ENCODE measurements at regions not wholly inside any gene's neighbourhood (a gene's known extent, or its start where the extent isn't known, plus 50 kb on each side); places are given as distances from the start of the nearest gene placed in this dataset.

DNA sequence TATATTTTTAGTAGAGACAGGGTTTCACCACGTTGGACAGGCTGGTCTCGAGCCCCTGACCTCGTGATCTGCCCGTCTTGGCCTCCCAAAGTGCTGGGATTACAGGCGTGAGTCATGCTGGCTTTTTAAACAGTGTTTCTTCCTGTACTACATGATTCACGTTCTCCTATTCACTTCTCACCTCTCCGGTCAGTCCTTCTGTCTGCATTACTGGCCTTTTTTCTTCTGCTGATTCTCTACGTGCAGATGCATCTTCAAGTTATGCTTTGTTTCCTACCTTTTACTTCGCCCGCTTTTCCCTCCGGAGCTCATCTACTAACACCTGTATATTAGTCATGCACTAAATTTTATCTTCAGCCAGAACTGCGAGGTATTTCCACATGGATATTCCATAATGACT lies 296.2 kb upstream of the FLRT2 start:
- no peak for DNase-seq

DNA sequence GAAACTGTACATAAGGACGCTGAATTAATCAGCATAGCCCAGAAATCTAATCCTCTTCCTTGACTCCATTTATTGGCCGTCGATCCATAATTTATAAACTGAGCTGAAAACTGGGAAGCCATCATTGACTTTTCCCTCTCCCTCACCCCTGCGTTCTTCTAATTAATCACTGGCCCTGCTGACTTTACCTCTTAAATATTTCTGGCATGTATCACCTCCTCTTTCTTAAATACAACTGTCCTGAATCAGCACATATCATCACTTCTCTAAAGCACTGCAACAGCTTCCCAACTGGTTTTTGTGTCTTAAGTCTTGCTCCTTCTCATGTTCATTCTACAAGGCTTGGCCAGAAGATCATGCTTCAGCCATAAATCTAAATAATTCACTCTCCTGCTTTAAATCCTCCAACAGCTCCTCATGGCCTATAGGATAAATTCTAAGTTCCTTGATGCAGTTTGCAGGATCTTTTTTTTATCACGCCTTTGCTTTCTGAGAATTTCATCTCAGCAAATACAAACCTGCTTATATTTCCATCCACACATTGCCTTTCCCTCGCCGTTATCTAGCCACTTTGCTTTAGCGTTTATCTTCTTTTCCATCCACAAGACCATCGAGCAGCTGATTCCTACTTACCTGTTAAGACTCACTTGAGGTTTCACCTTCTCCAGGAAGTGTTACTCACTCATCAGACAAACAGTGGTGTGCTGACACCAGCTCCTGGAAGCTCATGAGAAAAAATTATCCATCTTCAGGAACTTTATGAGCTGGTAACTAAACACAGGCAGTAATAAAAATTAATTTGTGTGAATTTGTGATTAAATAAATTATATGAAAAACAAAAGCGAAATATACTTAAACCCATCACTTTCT lies 295.6 kb upstream of the FLRT2 start:
- DNase-seq, result no peak

DNA sequence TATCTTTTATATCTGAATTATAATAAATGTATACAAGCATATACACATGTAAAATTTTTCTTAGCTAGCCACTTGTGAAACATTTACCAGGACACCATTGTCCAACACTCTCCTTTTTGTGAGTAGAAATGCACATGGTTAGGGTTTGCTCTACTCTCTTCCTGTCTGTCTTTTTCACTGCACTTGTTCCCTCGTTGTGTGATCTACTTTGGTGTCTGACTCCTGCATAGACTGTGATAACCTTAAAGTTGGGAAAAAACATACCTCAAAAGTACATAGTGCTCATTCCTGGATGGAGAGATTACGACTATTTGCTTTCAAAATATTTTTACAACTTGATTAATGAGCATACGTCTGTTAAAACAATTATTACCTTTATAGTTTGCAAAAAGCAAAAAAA lies 294.1 kb upstream of the FLRT2 start:
- DNase-seq, result no peak

DNA sequence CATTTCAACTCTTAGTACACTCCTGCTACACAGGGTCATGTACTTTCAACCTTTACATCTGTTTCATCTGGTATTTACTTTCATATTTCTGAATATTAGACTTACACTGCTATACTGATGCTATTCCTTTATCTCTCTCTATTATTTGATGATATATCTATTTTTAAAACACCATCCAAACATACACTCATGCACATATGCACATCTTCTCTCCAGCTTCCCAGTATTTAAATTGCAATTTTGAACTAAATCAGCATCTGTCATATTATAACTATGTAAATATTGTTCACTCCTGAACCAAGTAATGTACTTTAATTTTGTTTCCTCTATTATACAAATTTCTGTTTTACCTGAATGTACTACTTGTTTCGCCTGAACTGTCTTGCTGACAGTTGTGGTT lies 293.6 kb upstream of the FLRT2 start:
- peak; percentile 16 to 26 for DNase-seq

DNA sequence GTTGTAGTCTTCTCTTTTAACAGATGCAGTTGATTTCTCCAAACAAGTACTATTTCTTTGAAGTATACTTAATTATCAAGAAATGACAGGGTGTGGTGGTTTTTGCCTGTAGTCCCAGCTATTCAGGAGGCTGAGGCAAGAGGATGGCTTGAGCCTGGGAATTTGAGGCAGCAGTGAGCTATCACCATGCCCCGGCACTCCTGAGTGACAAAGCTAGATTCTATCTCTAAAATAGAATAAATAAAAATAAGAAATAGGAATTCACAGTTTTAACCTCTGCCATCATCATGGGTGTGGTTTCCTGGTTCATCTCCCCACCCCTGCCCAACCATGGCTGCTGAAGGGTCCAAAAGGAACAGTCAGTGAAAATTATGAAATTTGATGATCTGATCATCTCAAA lies 290.2 kb upstream of the FLRT2 start:
- no peak for DNase-seq

DNA sequence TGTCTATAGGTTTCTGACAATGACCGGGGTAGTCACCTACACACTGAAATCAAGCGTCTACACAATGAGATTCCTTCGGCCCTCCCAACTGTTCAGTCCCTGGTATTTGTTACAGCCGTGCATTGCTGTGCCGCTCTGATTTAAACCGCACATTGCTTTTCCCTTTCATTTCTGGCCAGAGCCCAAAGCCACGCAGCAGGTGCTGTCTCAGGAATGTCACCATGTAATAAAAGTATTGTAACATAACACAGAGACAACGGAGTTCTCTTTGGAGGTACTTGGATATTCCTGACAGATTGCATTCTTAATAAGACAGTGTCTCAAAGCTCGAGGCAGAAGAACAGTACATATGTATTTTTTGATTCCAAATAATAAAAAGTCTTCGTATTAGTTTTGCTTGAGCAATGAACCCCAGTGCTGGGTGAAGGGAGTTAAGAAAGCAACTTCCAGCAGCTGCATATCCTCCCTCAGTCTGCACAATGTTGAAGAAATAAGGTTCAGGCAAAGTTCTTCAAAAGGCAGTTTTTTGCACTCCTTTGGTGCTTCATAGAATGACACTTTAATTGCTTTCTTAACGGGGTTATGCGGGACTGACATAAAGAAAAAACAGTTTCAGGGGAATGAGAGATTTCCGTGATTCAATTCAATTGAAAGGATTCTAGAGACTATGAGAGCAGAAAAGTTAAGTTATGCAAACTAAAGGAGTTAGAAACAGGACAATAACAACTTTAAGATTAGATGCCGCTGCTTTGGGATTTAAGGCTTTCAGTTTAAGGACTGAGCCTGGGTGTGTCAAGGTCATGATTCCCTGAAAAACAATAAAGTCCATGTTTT lies 288.7 kb upstream of the FLRT2 start:
- DNase-seq, result no peak

DNA sequence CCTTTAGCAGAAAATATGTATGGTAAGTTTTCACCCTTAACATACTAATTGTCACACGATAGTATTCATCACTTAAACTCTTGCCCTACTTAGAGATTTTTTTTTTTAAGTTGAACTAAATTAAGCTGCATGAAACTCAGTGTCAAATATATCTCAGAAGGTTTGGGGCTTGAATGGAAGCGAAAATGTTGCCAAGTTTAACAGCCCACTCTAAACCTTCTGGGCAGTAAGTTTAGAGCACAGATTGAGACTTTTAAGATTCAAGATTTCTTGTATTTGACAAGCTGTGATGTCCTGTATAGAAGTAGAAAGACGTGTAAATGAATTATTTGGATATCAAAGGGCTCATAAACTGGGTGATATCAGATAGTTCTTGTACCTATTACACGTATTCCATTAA lies 287.3 kb upstream of the FLRT2 start:
- no peak for DNase-seq

DNA sequence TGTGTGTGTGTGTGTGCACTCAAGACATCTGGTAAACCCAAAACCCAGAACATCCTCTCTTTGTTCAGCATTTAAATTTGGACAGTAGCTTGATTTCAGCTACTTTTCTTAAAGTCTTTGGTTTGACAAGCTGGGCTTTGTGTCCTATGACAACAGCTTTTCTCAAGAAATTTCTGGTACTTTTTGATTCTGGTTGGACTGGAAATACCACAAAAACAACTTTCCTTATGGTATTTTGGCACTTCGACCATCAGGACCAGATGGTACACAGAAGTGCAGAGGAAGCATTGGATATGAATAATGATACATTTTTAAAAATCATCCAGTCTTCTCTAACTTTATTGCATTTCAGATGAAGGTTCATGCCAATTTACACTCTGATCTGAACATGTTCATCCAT lies 286.6 kb upstream of the FLRT2 start:
- DNase-seq, result no peak

DNA sequence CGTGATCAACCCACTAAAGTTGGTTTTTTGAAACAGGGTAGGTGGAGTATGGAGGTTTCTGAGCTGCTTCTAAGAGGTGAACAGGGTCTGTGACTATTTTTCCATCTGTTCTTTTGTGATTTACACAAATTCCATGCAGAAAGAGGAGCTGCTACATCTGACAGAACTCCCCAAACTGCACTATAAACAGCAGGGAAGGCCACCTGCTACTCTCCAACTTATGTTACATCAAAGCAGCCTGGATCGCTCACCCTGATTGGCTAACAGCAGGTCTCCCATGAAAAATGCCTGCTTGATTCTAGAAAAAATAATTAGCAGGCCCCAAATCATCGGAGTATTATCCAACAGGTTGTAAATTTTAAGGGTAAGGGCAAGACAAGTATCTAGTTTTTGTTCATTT lies 282.9 kb upstream of the FLRT2 start:
- DNase-seq, result no peak

DNA sequence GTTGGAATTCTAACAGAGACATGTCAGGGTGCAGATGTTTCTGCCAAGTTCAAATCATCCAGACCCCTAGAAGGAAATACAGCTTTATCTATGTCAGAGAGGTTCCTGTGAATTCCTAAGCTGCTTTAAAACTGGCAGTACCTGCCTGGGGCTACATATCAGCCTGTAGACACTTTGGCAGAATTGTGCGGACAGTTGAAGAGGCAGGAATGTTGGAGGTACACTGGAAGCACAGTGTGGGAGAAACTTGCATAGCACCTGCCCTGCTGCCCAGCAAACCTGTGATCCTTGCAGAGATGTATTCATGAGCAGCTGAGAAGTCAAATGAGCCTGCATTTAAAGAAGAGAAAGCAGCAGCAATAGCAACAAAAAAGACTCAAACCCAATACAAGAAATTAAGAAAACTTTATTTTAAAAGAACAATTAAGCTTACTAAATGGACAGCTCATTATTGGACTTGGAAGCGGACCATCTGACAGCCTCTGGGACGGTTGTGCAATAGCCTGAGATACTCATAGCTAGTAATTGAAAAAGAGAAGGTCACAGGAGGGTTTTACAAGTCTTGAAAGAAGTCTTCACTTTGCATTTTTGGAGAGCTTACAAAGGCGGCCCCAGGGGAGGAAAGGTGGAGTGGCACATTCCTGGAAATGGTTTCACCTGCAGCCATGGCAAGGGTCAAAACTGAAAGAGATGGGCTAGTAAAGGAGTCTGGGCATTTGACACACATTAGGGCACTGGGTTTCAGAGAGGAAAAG lies 280.9 kb upstream of the FLRT2 start:
- DNase-seq, result peak in 1 of 2 experiments; percentile 34

DNA sequence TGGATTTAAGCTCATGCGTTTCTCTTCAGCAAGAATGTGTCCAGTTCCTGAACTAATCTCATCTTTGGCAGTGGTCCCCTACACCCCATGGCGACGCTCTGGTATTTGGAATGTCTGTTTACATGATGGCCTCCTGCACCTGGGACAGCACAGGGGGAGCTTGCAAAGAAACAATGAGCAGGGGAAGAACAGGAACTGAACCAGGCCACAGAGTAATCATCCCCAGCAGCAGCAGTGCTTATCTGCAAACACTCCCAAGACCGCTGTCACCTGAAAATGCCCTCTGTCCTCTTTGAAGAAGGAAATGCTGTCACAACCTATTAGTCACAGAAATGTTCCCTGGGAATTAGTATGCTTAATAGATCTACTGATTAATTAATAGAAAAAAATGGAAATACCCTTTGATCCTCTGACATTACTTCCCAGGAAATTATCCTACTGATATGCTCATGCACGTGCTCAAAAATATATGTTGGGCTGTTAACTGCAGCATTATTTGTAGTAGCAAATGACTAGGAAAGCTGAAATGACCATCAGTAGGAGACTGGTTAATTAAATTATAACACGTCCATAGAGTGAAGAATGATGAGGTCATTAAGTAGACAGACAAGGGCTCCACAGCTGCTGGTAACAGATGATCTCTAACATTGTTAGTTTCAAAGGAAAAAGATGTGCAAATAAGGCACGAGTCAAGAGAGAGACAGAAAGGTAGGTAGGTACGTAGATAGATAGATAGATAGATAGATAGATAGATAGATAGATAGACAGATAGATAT lies 279.3 kb upstream of the FLRT2 start:
- no peak for DNase-seq

DNA sequence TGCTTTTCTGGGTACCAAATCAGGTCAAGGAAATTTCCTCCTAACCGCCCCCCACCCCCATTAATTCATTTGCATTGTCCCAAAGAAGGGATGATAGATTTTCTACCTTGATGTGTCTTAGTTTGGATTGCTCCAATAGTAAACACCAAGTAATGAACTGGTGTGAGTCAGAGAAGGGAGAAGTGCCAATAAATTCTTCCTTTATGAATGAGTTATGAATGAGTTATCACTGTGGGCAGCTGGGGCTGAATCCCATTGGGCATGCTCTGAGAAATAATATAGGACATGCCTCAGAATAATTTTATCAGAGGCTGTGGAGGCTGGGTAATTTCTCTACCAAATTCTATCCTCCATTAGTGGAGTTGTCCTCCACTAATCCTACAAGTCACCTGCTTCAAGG lies 277.9 kb upstream of the FLRT2 start:
- no peak for DNase-seq

DNA sequence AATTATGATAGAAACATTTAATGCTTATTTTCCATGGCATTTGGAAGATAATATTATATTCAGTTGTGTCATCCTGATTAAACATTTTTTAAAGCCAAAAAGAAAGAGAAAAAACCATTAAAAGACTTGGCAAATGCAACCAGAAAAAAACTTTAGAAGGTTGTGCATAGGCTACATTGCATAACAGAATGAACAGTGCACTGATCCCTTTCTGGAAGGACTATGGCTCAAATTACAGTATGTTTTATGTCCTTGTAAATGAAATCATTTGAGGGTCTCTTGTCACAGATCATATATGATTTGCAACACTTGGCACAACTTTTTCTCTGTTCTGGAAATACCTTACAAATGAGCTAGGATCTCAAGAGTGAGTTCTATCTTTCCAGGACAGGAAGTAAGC lies 275.2 kb upstream of the FLRT2 start:
- DNase-seq, result no peak

DNA sequence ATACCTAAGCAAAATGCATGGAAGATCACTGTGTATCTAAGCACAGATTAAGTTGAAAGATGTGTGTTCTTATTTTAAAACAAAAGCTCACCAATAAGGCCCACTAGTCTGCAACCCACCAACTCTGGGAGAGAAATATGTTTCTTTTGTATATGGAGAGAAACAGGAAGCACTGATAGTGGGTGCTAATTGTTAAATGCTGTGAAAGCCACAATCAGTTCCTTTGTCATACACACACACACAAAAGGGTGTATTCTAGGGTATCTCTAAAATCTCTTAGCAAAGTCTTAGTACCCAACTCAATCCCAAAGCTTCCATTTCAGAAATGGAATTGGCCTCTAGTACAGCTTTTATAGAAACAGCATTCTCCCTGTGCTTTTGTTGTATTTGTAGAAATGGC lies 272.7 kb upstream of the FLRT2 start:
- no peak for DNase-seq

DNA sequence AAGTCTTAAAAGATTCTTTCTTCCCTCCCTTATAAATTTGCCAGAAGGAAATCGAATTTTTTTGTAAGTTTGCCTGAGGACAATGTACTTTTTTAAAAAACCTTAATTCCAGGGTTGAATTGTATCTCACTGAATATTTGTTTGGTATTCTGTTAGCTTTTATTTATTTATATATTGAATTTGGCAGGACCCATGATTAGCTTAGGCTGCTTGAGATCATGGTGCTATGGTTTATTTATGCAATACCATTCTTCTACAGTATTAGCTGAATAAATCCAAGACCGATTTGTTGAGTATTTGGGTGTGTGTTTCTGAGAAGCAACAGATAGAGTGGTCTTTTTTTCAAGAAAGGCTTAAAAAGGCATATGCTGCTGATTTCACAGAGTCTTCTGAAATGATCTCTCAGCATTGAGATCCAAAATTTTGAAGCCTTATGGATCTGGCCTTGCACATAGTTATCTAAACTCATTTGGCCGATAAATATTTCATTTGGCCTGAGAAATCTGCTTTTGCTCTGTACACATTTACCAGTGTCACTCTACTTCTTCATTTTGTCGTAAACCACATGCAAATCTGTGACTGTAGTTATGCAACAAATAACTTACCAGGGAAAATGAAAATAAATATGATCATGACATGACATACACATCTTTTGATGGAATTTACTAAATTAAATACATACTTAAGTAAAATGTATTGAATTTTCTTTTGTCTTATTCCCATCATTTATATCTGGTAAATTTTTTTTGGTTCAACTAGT lies 265.8 kb upstream of the FLRT2 start:
- peak in 1 of 2 experiments; percentile 7 for DNase-seq

DNA sequence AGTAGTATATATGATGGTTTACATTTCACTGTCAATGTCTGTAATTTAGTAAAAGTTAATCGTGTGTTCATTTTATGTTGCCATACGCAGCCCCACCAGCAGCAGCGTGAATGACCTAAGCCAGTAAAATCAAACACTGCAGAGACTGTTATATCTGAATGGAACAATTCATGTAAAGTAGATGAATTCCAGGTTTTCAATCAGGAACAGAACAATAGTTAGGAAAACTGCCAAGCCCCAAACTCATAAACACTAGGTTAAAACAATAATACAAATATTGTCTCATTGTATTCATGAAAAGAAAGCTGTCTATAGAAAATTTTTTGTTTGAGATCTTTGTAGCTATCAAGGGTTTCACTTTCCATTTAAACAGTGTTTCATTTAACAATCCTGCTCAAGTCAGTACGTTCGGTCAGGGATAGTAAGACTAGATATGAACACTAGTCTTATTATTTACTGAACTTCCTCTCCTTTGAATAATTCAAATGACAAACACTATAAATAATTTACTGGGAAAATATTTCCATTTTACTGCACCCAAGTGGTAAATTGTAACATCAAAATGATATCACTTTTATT lies 256.8 kb upstream of the FLRT2 start:
- peak; percentile 39 to 42 for DNase-seq

DNA sequence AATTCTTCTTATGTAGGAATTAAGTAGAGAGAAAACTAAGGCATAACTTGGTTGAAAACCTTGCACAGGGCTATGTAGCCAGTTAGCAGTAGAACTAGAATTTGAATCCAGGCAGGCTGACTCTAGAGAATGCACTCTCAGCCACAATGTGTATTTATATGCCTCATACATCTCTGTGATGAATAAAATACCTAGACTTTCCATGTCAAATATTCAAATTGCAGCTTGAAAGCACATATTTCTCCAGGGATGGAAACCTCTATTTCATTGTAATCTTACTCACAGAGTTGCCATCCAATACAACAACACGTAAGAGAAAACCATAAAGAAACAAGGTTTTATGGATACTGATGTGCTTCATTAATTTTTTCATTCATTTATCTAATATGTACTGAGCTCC lies 256.0 kb upstream of the FLRT2 start:
- DNase-seq, result peak in 1 of 2 experiments; percentile 15

DNA sequence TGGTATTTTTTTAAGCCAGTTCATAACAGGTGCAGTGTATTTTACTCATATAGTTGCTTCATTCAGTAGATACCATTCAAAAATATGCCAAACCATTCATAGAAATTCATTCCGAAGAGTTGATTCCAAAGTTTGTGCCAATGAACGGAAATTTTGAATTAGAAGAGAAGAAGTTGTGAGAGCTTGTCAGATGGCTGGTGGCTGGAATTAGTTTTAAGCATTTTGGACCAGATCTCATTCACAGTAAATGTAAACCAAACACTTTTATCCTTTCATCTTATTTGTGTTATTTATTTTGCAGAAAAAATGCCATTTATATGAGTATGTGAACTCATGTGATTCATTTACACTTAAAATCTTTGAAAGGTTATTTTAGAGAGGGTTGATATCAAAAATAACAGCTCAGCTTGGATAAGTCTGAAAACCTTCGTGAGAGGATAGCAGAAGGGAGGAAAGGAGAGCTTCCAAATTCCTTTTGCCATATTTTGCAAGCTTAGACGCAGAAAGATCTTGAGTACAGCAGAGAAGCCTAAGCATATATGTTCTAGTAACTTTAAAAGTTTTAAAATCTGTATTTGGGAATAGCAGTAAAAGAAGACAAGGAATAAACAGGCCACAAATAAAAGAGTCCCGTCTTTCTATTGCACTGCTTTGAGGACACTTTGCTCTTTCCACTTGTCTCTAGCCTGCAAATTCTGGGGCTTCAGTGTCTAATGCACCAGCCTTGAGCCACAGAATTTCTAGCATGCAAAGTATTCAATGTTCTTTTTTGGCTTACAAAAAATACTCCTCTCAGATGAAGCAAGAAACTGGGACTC lies 253.6 kb upstream of the FLRT2 start:
- DNase-seq, result no peak

DNA sequence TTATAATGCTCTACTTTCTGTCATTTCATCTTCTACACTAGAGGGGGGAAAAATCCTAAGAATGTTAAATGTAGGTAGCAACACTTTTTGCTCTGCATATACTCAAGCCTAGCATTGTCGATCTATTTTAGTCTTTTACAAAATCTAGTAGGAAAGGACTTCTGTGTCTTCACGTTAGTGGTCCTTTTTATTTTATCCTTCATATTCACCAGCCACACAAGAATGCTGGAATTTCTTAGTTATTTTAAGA lies 253.0 kb upstream of the FLRT2 start:
- DNase-seq, result no peak

DNA sequence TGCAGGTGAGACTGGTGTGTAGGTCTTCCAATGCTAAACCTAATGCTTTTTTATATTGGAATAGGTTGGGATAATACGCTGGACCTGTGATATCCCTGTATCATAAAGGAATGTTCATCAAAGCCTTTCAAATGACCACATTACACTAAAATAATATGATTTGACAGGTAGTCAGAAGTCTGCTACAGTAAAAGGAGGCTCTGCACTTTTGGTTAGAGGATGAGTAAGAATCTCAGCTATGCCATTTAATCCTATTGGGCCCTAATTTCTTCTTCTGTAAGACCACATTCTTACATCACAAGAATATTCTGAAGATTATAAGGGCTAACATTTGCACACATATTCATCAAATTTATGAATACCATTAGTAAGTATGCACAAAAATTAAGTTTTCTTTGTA lies 250.5 kb upstream of the FLRT2 start:
- DNase-seq, result no peak

DNA sequence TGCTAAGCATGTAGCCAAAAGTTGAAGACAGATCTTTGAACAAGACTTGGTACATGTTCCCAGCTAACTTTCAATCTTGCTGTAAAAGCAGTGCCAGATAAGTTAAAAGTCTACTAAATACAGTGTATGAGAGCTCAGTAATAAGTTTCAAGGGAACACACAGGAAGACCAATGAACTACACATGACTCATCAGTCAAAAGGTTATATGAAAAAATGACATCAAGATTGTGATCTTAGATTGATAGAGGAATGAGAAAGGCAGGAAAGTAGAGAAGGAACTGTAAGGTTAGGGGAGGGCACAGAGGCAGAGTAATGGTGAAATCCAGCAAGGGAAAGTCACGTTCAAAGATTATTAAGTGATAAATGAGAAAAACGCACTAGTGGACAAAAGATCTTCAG lies 249.9 kb upstream of the FLRT2 start:
- DNase-seq, result no peak

Measured in NCI-H526 (cell line).